ENCODE measurements at regions not wholly inside any gene's neighbourhood (a gene's known extent, or its start where the extent isn't known, plus 50 kb on each side); places are given as distances from the start of the nearest gene placed in this dataset.

DNA sequence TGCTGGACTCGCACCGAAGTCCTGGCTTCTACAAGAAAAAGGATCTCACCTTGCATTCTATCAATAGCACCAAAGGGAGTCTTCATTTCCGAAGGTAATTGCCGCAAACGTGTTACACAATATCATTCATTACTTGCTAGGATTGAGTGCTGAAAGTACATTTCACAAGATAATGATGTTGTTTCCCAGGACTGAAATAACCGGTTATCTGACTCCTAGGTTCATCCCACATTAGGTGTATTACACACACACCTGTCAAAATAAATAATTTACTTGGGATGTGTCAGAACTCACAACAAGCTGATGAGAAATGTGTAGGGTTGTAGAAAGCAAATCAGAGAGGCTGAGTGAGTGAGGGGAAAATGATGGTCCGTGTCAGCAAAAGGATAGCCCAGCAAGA, 219.4 kb upstream of the RHOBTB1 start:
- POLR2A ChIA-PET, result no interaction called here
- Histone ChIP-seq H3K27ac (ENCODE audit: low read depth in 1 of 2, low read length in 2 of 2) (no peak overlapping the region), H3K4me3 (ENCODE audit: low read length) (no peak overlapping the region), H3K36me3 (ENCODE audit: insufficient read depth, low read length) (no peaks in the 10 kb centered on the region), H3K9me3 (ENCODE audit: control insufficient read depth in 1 of 2, insufficient read depth in 1 of 2, low read length in 2 of 2) (no peaks in the 10 kb centered on the region), H3K27me3 (ENCODE audit: control insufficient read depth in 1 of 2, insufficient read depth in 2 of 2, low read length in 2 of 2) (no peaks in the 10 kb centered on the region), H3K4me1 (ENCODE audit: insufficient read depth, low read length) (no peaks in the 10 kb centered on the region)
- intact Hi-C loops (cut with DNase I, micrococcal nuclease), result no loop called here
- ATAC-seq (ENCODE audit: poor library complexity), result no peak
- Mint-ChIP-seq H3K27ac (no peak overlapping the region), H3K4me3 (no peak overlapping the region), H3K9me3 (peaks cover 4% of the 10 kb centered on the region), H3K4me1 (ENCODE audit: low read depth) (no peaks in the 10 kb centered on the region), H3K27me3 (no peaks in the 10 kb centered on the region), H3K36me3 (ENCODE audit: low read depth) (no peaks in the 10 kb centered on the region)
- DNase-seq, result no peak
- no peak for TF ChIP-seq CTCF (IDR thresholded peaks at IDR 0.05)
- CTCF ChIA-PET, result no interaction called here

DNA sequence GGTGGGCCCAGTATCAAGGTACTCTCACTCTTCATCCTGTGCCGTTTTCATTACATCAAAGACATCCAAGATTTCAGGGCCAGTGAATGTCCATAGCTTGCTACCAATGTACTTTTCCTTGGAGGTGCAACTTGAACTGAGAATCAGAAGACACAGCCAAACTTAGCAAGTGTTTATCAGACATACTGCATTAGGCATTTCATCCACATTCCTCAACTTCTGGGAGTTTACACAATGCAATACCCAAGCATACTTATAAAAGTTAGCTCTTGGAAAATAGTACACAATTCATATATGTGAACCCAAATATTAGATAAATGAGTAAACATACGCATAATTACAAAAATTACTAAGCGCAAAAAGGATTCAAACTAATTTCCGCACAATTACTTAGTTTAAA, 216.3 kb upstream of the RHOBTB1 start:
- intact Hi-C loops (cut with DNase I, micrococcal nuclease), result no loop called here
- no peaks in the 10 kb centered on the region for H3K4me1 ChIP-seq (ENCODE audit: insufficient read depth, low read length)
- no peaks in the 10 kb centered on the region for H3K9me3 Mint-ChIP-seq
- TF ChIP-seq CTCF (IDR thresholded peaks at IDR 0.05), result no peak
- H3K9me3 ChIP-seq (ENCODE audit: control insufficient read depth in 1 of 2, insufficient read depth in 1 of 2, low read length in 2 of 2), result no peaks in the 10 kb centered on the region
- ATAC-seq (ENCODE audit: poor library complexity) (no peak), DNase-seq (no peak)
- ChIA-PET POLR2A (no interaction called here), CTCF (no interaction called here)
- H3K27ac Mint-ChIP-seq, result no peak overlapping the region
- H3K4me1 Mint-ChIP-seq (ENCODE audit: low read depth), result no peaks in the 10 kb centered on the region
- no peaks in the 10 kb centered on the region for H3K36me3 ChIP-seq (ENCODE audit: insufficient read depth, low read length)
- H3K27me3 ChIP-seq (ENCODE audit: control insufficient read depth in 1 of 2, insufficient read depth in 2 of 2, low read length in 2 of 2), result peaks cover 0 to 8% of the 10 kb centered on the region in 2 experiments
- H3K4me3 Mint-ChIP-seq, result no peak overlapping the region
- no peaks in the 10 kb centered on the region for H3K27me3 Mint-ChIP-seq
- H3K36me3 Mint-ChIP-seq (ENCODE audit: low read depth), result no peaks in the 10 kb centered on the region
- H3K4me3 ChIP-seq (ENCODE audit: low read length), result no peak overlapping the region
- H3K27ac ChIP-seq (ENCODE audit: low read depth in 1 of 2, low read length in 2 of 2), result no peak overlapping the region

- no peak for ATAC-seq (ENCODE audit: poor library complexity)
- Histone ChIP-seq H3K36me3 (ENCODE audit: insufficient read depth, low read length) (no peaks in the 10 kb centered on the region), H3K4me1 (ENCODE audit: insufficient read depth, low read length) (no peaks in the 10 kb centered on the region), H3K27ac (ENCODE audit: low read depth in 1 of 2, low read length in 2 of 2) (no peak overlapping the region), H3K9me3 (ENCODE audit: control insufficient read depth in 1 of 2, insufficient read depth in 1 of 2, low read length in 2 of 2) (no peaks in the 10 kb centered on the region), H3K27me3 (ENCODE audit: control insufficient read depth in 1 of 2, insufficient read depth in 2 of 2, low read length in 2 of 2) (peaks cover 0 to 8% of the 10 kb centered on the region in 2 experiments), H3K4me3 (ENCODE audit: low read length) (no peak overlapping the region)
- H3K27me3 Mint-ChIP-seq, result no peaks in the 10 kb centered on the region
- DNase-seq, result no peak
- no peak for TF ChIP-seq CTCF (IDR thresholded peaks at IDR 0.05)
- ChIA-PET POLR2A (no interaction called here), CTCF (no interaction called here)
- no peaks in the 10 kb centered on the region for H3K36me3 Mint-ChIP-seq (ENCODE audit: low read depth)
- no peaks in the 10 kb centered on the region for H3K9me3 Mint-ChIP-seq
- H3K27ac Mint-ChIP-seq, result no peak overlapping the region
- no peak overlapping the region for H3K4me3 Mint-ChIP-seq
- H3K4me1 Mint-ChIP-seq (ENCODE audit: low read depth), result no peaks in the 10 kb centered on the region
- intact Hi-C loops (cut with DNase I, micrococcal nuclease), result no loop called here
Observed at GRCh38 chr10:61159253-61159652, 215.3 kb upstream of the RHOBTB1 start.

Data from CD4-positive, alpha-beta T cell (primary cell).